HL-60 (cell line): ENCODE measurements at regions not wholly inside any gene's neighbourhood (a gene's known extent, or its start where the extent isn't known, plus 50 kb on each side); places are given as distances from the start of the nearest gene placed in this dataset.

Experiments used
- CTCF ChIP-seq: IDR thresholded peaks from one replicate; pipeline ENCODE4 v1.5.1; 2011; ENCODE audit warnings: low read length, control low read depth, inconsistent platforms; ENCODE audit not compliant: insufficient read depth
- POLR2AphosphoS5 ChIP-seq: IDR thresholded peaks from 2 replicates; pipeline ENCODE4 v1.6.1; 2012; ENCODE audit warnings: low read depth

GRCh38 chr3:180229113-180229512, 192.4 kb upstream of the PEX5L start:
- TF ChIP-seq CTCF (no peak), POLR2AphosphoS5 (no peak)
